ENCODE measurements at regions not wholly inside any gene's neighbourhood (a gene's known extent, or its start where the extent isn't known, plus 50 kb on each side); places are given as distances from the start of the nearest gene placed in this dataset.

- TF ChIP-seq YY1 (tag by site-specific recombination; IDR thresholded peaks at IDR 0.05) (no peak), CTCF (tag by site-specific recombination; IDR thresholded peaks at IDR 0.05) (no peak), ZNF704 (tag by site-specific recombination; IDR thresholded peaks at IDR 0.05) (no peak), ZNF518A (tag by site-specific recombination; conservative IDR thresholded peaks at IDR 0.05; ENCODE audit: low read depth) (no peak), ZNF561 (tag by site-specific recombination; IDR thresholded peaks at IDR 0.05; ENCODE audit: borderline replicate concordance) (no peak), ZNF624 (tag by site-specific recombination; IDR thresholded peaks at IDR 0.05) (no peak), OVOL3 (tag by site-specific recombination; IDR thresholded peaks at IDR 0.05) (no peak), ZNF23 (tag by site-specific recombination; IDR thresholded peaks at IDR 0.05; ENCODE audit: borderline replicate concordance) (no peak), ZNF670 (tag by site-specific recombination; IDR thresholded peaks at IDR 0.05; ENCODE audit: low read depth) (no peak), KLF10 (tag by site-specific recombination; IDR thresholded peaks at IDR 0.05) (no peak)
- TF ChIP-seq, protein P1, sequence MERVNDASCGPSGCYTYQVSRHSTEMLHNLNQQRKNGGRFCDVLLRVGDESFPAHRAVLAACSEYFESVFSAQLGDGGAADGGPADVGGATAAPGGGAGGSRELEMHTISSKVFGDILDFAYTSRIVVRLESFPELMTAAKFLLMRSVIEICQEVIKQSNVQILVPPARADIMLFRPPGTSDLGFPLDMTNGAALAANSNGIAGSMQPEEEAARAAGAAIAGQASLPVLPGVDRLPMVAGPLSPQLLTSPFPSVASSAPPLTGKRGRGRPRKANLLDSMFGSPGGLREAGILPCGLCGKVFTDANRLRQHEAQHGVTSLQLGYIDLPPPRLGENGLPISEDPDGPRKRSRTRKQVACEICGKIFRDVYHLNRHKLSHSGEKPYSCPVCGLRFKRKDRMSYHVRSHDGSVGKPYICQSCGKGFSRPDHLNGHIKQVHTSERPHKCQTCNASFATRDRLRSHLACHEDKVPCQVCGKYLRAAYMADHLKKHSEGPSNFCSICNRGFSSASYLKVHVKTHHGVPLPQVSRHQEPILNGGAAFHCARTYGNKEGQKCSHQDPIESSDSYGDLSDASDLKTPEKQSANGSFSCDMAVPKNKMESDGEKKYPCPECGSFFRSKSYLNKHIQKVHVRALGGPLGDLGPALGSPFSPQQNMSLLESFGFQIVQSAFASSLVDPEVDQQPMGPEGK (tag by site-specific recombination; IDR thresholded peaks at IDR 0.05), result no peak
These were observed 744.3 kb upstream of the ACVR2A start for GRCh38 chr2:147100406-147101035.

Measured in HEK293 (cell line).